Keratinocyte (primary cell): ENCODE measurements at regions not wholly inside any gene's neighbourhood (a gene's known extent, or its start where the extent isn't known, plus 50 kb on each side); places are given as distances from the start of the nearest gene placed in this dataset.

Source experiments
- EZH2 ChIP-seq: IDR thresholded peaks from one replicate; pipeline ENCODE4 v1.6.1; 2012; ENCODE audit warnings: inconsistent platforms, mild to moderate bottlenecking, low read length, moderate library complexity
- TF ChIP-seq, protein P1 (sequence below), 3 experiments: IDR thresholded peaks in 1 of 3; conservative IDR thresholded peaks in 1 of 3; optimal IDR thresholded peaks in 1 of 3; 2 replicates in 2 of 3; 3 replicates in 1 of 3; pipeline versions ENCODE3 to v1.5.1; 2011; ENCODE audit warnings: low read length in 3 of 3, mild to moderate bottlenecking in 3 of 3, moderate library complexity in 2 of 3, control low read depth in 1 of 3, inconsistent platforms in 1 of 3; ENCODE audit not compliant: insufficient read depth in 2 of 3; ENCODE audit errors: extremely low read depth in 1 of 3

DNA sequence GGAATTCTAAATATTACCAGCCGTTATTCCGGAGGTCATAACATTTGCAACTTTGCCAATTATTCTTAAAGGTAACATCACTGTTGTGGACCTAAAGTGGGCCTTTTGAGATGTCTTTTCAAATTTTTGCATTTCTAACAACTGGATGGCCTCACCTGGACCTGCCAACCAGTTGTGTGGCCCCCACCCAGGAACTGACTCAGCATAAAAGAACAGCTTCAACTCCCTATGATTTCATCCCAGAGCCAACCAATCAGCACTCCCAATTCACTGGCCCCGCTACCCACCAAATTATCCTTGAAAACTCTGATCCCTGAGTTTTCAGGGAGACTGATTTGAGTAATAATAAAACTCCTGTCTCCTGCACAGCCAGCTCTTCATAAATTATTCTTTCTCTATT, 489.7 kb upstream of the LMCD1 start:
- TF ChIP-seq, protein P1, sequence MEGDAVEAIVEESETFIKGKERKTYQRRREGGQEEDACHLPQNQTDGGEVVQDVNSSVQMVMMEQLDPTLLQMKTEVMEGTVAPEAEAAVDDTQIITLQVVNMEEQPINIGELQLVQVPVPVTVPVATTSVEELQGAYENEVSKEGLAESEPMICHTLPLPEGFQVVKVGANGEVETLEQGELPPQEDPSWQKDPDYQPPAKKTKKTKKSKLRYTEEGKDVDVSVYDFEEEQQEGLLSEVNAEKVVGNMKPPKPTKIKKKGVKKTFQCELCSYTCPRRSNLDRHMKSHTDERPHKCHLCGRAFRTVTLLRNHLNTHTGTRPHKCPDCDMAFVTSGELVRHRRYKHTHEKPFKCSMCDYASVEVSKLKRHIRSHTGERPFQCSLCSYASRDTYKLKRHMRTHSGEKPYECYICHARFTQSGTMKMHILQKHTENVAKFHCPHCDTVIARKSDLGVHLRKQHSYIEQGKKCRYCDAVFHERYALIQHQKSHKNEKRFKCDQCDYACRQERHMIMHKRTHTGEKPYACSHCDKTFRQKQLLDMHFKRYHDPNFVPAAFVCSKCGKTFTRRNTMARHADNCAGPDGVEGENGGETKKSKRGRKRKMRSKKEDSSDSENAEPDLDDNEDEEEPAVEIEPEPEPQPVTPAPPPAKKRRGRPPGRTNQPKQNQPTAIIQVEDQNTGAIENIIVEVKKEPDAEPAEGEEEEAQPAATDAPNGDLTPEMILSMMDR (optimal IDR thresholded peaks at IDR 0.05 in 1 of 3, IDR thresholded peaks at IDR 0.05 in 1 of 3, conservative IDR thresholded peaks at IDR 0.05 in 1 of 3; ENCODE audit: extremely low read depth in 1 of 3, insufficient read depth in 2 of 3, low read length in 3 of 3) = no peak
- no peak for TF ChIP-seq EZH2
